Cardiac muscle cell (in vitro differentiated cells and primary cell): ENCODE measurements at regions not wholly inside any gene's neighbourhood (a gene's known extent, or its start where the extent isn't known, plus 50 kb on each side); places are given as distances from the start of the nearest gene placed in this dataset.

Experiments
- DNase-seq, 2 donors: peaks; one replicate each; pipeline versions ENCODE4 v3.0.0 to v3.0.0-alpha.2; 2010 to 2017; ENCODE audit warnings: low read depth in 1 of 2, low spot score in 1 of 2
- H3K27ac ChIP-seq: fragments of 200-600 bp; sonication (generic); 2 replicates; pipeline ENCODE4 v1.5.1; 2016
- H3K27me3 ChIP-seq: fragments of 200-600 bp; sonication (generic); 2 replicates; pipeline ENCODE4 v1.6.0; 2016; ENCODE audit warnings: control low read depth
- H3K36me3 ChIP-seq: fragments of 200-600 bp; sonication (generic); 2 replicates; pipeline ENCODE4 v1.5.1; 2016; ENCODE audit warnings: control low read depth
- H3K4me1 ChIP-seq: fragments of 200-600 bp; sonication (generic); 2 replicates; pipeline ENCODE4 v1.8.1; 2017; ENCODE audit warnings: low read depth, mild to moderate bottlenecking, mixed run types
- H3K4me3 ChIP-seq: fragments of 200-600 bp; sonication (generic); 2 replicates; pipeline ENCODE4 v1.5.1; 2016; ENCODE audit warnings: mild to moderate bottlenecking
- H3K9me3 ChIP-seq: fragments of 200-600 bp; sonication (generic); 2 replicates; pipeline ENCODE4 v1.5.1; 2017; ENCODE audit warnings: low read depth, mild to moderate bottlenecking, control low read depth
- CTCF ChIP-seq: IDR thresholded peaks from 2 replicates; pipeline ENCODE4 v1.5.1; 2012; ENCODE audit warnings: low read depth, mild to moderate bottlenecking, low read length

GRCh38 chr11:128165572-128165971 is 421.8 kb downstream of the ETS1 start:
- Histone ChIP-seq H3K4me3 (no peak overlapping the region), H3K27me3 (peaks cover 47% of the 10 kb centered on the region), H3K36me3 (no peaks in the 10 kb centered on the region), H3K9me3 (no peaks in the 10 kb centered on the region), H3K27ac (no peak overlapping the region), H3K4me1 (no peaks in the 10 kb centered on the region)
- no peak for TF ChIP-seq CTCF
- DNase-seq = no peak

- no peak overlapping the region for H3K4me3 ChIP-seq
Measured at GRCh38 chr11:128164080-128164741, 423.1 kb downstream of the ETS1 start.

GRCh38 chr11:128161994-128162393 is 425.4 kb downstream of the ETS1 start:
- H3K4me1 ChIP-seq = no peaks in the 10 kb centered on the region
- no peaks in the 10 kb centered on the region for H3K9me3 ChIP-seq
- no peak overlapping the region for H3K27ac ChIP-seq
- no peak for DNase-seq
- H3K4me3 ChIP-seq = no peak overlapping the region
- peaks cover 21% of the 10 kb centered on the region for H3K27me3 ChIP-seq
- no peaks in the 10 kb centered on the region for H3K36me3 ChIP-seq
- TF ChIP-seq CTCF = no peak

More at GRCh38 chr11:128164080-128164741, 423.1 kb downstream of the ETS1 start:
- Histone ChIP-seq H3K4me1 (no peaks in the 10 kb centered on the region), H3K36me3 (no peaks in the 10 kb centered on the region), H3K9me3 (no peaks in the 10 kb centered on the region), H3K27ac (no peak overlapping the region), H3K27me3 (peaks cover 41% of the 10 kb centered on the region)
- no peak for DNase-seq
- no peak for TF ChIP-seq CTCF

- no peaks in the 10 kb centered on the region for H3K4me1 ChIP-seq
- no peak overlapping the region for H3K4me3 ChIP-seq
- H3K9me3 ChIP-seq = no peaks in the 10 kb centered on the region
- H3K27ac ChIP-seq = no peak overlapping the region
- H3K27me3 ChIP-seq = peaks cover 16% of the 10 kb centered on the region
- TF ChIP-seq CTCF = no peak
- no peak for DNase-seq
- H3K36me3 ChIP-seq = no peaks in the 10 kb centered on the region
Measured at GRCh38 chr11:128161436-128161835, 425.9 kb downstream of the ETS1 start.

GRCh38 chr11:128158860-128159259 is 428.5 kb downstream of the ETS1 start:
- no peak for DNase-seq
- Histone ChIP-seq H3K27ac (no peak overlapping the region), H3K4me3 (no peak overlapping the region), H3K27me3 (peaks cover 9% of the 10 kb centered on the region), H3K9me3 (no peaks in the 10 kb centered on the region), H3K36me3 (no peaks in the 10 kb centered on the region), H3K4me1 (peaks cover 4% of the 10 kb centered on the region)
- no peak for TF ChIP-seq CTCF
